ENCODE measurements at regions not wholly inside any gene's neighbourhood (a gene's known extent, or its start where the extent isn't known, plus 50 kb on each side); places are given as distances from the start of the nearest gene placed in this dataset.
"Not testable (repeated sequence)": the region's sequence is repeated elsewhere in the genome, so short reads cannot be mapped to it uniquely, and the experiment has no call there.

DNA sequence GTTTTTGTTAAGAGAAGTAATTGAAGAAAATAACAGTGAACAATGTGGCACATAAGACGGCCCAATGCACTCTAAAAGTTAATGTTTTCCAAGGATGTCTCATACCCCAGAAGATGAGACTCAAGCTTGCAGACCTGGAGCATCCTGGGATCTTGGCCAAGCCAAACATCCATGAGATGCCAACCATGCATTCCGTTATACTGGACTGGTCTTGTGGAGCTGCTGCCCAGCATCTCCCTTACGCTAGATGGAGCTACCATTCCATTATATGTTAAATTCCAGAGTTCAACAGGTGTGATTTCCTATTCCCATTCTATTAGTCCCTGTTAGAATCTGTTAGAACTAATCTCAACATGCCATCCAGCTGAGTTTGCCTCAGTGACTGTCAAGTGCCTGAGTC is 181.8 kb downstream of the PDCD6IP start:
- no peaks in the 10 kb centered on the region for H3K9me3 ChIP-seq
- TF ChIP-seq, protein P1, sequence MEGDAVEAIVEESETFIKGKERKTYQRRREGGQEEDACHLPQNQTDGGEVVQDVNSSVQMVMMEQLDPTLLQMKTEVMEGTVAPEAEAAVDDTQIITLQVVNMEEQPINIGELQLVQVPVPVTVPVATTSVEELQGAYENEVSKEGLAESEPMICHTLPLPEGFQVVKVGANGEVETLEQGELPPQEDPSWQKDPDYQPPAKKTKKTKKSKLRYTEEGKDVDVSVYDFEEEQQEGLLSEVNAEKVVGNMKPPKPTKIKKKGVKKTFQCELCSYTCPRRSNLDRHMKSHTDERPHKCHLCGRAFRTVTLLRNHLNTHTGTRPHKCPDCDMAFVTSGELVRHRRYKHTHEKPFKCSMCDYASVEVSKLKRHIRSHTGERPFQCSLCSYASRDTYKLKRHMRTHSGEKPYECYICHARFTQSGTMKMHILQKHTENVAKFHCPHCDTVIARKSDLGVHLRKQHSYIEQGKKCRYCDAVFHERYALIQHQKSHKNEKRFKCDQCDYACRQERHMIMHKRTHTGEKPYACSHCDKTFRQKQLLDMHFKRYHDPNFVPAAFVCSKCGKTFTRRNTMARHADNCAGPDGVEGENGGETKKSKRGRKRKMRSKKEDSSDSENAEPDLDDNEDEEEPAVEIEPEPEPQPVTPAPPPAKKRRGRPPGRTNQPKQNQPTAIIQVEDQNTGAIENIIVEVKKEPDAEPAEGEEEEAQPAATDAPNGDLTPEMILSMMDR (IDR thresholded peaks at IDR 0.05): no peak
- no peak for DNase-seq
- H3K4me3 ChIP-seq: no peak overlapping the region
- H3K27ac ChIP-seq: no peak overlapping the region
- no peaks in the 10 kb centered on the region for H3K27me3 ChIP-seq
- no peaks in the 10 kb centered on the region for H3K36me3 ChIP-seq (ENCODE audit: low read depth, missing control alignments)
- H3K4me1 ChIP-seq: no peaks in the 10 kb centered on the region
- 43 to 53% methylated on average over 3 of the region's 3 CpGs for WGBS, 2 donors
- intact Hi-C loops (cut with DNase I; ENCODE audit: low total_unique reads): no loop called here

DNA sequence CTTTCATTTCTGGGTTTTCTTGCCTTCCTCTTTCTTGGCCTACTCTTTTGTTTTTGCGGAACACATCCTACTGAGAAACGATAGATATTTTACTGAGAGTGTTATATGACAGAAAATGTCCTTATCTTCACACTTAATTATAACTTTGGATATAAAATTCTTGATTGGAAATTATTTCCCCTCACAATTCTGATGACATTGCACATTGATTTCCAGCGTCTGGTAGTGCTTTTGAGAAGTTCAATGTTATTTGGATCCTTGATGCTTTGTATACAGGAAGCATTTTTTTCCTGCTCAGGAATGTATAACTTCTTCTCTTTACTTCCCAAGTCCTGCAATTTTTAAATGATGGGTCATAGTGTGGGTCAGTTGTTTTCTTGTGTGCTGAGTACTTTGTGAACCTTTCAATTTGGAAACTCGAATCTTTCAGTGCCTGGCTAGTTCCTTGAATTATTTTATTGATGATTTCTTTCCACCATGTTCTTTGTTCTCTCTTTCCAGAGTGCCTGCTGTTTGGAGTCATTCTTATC is 183.9 kb downstream of the PDCD6IP start:
- Histone ChIP-seq H3K27me3 (no peaks in the 10 kb centered on the region), H3K9me3 (no peaks in the 10 kb centered on the region), H3K27ac (no peak overlapping the region), H3K4me3 (no peak overlapping the region), H3K4me1 (no peaks in the 10 kb centered on the region), H3K36me3 (ENCODE audit: low read depth, missing control alignments) (no peaks in the 10 kb centered on the region)
- intact Hi-C loops (cut with DNase I; ENCODE audit: low total_unique reads): no loop called here
- WGBS, 2 donors: 70 to 74% methylated on average over 4 of the region's 4 CpGs
- DNase-seq: no peak
- TF ChIP-seq, protein P1 (IDR thresholded peaks at IDR 0.05): no peak
- no peak for TF ChIP-seq POLR2A (IDR thresholded peaks at IDR 0.05)

DNA sequence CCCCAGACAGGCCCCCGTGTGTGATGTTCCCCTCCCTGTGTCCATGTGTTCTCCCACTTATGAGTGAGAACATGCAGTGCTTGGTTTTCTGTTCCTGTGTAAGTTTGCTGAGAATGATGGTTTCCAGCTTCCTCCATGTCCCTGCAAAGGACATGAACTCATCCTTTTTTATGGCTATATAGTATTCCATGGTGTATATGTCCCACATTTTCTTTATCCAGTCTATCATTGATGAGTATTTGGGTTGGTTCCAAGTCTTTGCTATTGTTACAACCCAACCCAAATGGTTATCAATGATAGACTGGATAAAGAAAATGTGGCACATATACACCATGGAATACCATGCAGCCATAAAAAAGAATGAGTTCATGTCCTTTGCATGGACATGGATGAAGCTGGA is 184.5 kb downstream of the PDCD6IP start:
- DNase-seq; H3K27ac ChIP-seq; intact Hi-C loops (cut with DNase I; ENCODE audit: low total_unique reads); H3K4me3 ChIP-seq; H3K9me3 ChIP-seq; H3K4me1 ChIP-seq; H3K36me3 ChIP-seq (ENCODE audit: low read depth, missing control alignments); H3K27me3 ChIP-seq: not testable (repeated sequence)
- 91 to 93% methylated on average over 1 of the region's 1 CpG for WGBS, 2 donors

DNA sequence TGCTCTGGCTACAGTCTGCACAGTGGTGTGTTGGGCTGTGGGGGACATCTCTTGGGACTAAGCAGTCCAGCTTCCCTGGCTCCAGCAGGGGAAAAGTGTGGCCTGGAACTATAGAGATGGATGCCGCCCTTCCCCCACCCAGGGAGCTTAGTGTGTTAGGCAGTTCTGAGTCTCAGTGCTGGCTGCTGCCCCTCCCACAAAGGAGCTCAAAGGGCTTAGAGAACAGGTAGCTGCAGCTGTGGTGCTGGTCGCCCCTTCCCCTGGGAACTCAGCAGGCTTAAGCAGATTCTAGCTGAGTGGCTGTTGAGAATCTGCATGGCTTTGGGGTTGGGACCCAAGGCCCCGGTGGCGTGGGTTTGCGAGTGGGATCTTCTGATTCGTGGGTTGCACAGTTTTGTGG is 190.8 kb downstream of the PDCD6IP start:
- no peak for DNase-seq
- intact Hi-C loops (cut with DNase I; ENCODE audit: low total_unique reads): no loop called here
- Histone ChIP-seq H3K27me3 (no peaks in the 10 kb centered on the region), H3K9me3 (no peaks in the 10 kb centered on the region), H3K4me3 (no peak overlapping the region), H3K4me1 (no peaks in the 10 kb centered on the region), H3K27ac (no peak overlapping the region), H3K36me3 (ENCODE audit: low read depth, missing control alignments) (no peaks in the 10 kb centered on the region)
- whole genome bisulfite sequencing, 2 donors: 96 to 100% methylated on average over 4 to 6 of the region's 6 CpGs
- TF ChIP-seq, protein P1 (IDR thresholded peaks at IDR 0.05): no peak
- no peak for TF ChIP-seq POLR2A (IDR thresholded peaks at IDR 0.05)

DNA sequence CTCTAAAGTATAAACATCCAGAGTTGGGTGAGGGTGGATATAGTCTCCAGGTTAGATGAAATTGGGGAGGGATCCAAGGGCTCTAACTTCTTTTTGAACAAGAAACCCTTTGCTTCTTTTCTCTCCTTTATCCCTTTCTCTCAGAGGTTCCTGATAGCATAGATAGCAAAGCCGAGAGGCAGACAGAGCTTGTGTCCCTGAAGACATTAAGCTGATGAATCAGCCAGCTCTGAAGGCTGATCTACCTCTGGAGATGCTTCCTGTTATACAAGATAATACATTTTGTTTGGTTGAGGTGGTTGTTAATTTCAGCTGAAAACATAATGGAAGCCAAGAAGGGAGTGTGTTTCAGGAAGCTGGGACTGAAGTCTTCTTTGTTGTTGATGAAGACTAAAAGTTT is 193.2 kb downstream of the PDCD6IP start:
- Histone ChIP-seq H3K27me3 (no peaks in the 10 kb centered on the region), H3K4me1 (no peaks in the 10 kb centered on the region), H3K27ac (no peak overlapping the region), H3K36me3 (ENCODE audit: low read depth, missing control alignments) (no peaks in the 10 kb centered on the region), H3K4me3 (no peak overlapping the region), H3K9me3 (no peaks in the 10 kb centered on the region)
- intact Hi-C loops (cut with DNase I; ENCODE audit: low total_unique reads): no loop called here
- WGBS, 2 donors: 65 to 74% methylated on average over 1 of the region's 1 CpG
- TF ChIP-seq, protein P1 (IDR thresholded peaks at IDR 0.05): no peak
- DNase-seq: no peak
